NCI-H1048 (cell line): ENCODE measurements at regions not wholly inside any gene's neighbourhood (a gene's known extent, or its start where the extent isn't known, plus 50 kb on each side); places are given as distances from the start of the nearest gene placed in this dataset.

Experiments
- DNase-seq: peaks from one replicate; lab custom pipeline; 2025; lab: John Stamatoyannopoulos, UW

DNA sequence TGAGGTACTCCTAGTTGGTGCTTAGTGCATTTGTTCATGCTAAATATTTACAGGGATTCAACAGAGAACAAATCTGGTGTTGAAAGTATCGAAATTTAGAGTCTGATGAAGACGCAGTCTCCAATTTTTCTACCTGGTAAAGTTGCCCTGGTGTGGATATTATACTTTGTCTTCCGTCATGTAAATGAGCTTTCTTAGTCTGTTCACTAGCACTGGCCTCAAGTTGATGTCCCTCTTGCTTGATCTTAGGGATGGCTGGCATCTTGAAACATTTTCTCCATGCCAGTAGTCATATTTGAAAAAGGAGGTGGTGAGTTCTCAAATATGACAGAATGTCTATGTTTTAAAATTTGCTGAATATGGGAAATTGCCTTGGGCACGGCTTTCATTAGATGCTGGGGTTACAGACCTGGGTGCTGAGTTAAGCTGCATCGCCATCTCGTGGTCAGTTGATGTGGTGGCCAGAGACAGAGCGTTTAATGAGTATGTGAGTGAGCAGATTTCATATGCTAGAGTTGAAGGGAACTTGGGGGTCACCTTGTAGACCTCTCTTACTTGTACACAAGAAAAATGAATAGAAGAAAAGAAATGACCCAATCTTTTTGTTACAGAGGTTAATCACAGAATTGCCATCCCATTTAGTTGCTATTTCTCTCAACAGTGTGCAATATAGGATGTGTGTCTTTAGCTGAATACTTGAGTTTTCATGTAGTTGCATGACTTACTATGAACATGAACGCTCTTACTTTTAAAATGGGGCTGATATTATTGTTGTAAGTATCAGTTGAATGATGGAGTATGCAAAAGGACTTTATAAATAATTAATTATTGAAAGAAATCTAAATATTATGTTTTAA lies 172.8 kb upstream of the DCN start:
- no peak for DNase-seq

DNA sequence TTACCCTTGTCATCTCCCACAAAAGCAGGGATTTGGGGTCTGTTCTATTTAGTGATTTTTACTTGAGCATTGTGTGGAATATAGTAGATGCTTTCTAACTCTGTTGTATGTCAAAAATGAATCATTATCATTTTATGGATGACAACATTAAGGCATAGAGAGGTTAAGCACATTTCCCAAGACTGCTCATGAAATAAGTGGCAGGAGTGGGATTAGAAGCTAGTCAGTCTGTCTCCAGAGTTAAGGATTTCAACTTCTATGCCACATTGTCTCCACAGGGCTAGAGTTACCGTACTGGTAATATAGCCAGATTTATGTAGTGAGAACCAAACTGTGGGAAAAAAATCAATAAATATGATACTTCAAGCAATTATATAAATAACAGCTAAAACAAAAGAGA lies 170.6 kb upstream of the DCN start:
- DNase-seq, result no peak

DNA sequence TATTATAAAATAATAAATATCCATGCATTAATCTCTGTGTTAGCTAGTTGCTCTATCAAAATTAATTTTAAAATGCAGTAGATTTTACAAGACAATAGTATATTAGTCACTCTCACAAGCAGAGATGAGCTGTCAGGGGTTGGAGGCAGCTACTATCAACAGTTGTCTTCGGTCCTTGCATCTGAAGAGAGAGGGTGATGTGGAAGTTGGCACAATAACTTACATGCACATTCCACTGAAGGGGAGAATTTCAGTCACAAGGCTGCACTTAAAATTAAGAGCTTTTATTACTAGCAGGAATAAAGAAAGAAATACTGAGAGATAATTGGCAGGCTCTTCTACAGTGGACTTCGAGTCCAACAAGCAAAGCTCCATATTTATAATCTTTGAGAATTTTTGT lies 166.9 kb upstream of the DCN start:
- no peak for DNase-seq

DNA sequence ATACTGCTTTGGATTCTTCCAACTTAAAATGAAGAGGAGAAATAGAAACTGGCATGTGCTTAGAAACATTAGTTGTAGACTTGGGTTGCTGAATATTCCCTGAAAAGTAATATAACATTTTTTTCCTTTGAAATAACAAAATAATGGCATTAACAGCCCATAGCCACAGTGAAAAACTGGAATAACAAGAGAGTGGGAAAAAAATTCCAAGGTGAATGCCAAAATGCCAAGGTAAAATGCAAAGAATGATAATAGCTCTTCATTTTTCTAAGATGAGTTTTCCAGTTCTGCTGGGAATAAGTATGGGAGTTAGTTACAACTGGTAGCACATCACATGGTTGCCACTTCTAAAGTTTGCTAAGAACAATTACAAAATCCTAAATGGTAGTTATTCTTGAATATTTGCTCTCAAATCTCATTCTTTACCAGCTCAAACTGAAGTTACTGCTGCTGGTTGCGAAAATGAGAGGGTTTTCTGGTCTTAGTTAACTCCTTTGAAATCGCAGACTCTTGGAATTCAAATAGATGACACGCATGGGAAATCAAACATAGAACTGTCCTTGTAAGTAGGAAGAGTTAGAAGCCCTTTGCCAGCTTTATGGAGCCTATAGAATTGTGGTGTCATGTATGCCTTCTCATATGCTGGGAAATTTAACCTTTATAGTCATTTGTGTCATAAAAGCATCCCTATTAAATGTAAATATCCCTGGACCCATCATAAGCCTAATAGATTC lies 165.0 kb upstream of the DCN start:
- no peak for DNase-seq

DNA sequence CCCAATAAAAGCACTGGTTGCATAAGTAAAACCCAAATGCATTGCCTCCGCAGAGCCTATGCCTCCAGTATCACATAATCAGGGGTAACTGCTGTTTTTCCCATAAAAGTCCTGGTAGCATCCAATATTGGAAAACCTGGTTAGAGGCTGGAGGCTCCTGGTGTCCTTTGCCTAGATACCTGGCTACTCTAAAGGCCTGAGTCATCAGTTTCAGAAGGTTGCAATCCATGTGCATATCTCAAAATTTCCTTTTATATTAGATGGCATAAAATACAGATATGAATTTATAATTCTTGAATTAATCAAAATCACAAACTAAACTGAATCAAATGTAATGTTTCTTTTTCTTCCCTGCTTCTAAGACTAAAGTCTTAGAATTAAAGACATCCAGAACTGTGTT lies 164.2 kb upstream of the DCN start:
- DNase-seq, result no peak

DNA sequence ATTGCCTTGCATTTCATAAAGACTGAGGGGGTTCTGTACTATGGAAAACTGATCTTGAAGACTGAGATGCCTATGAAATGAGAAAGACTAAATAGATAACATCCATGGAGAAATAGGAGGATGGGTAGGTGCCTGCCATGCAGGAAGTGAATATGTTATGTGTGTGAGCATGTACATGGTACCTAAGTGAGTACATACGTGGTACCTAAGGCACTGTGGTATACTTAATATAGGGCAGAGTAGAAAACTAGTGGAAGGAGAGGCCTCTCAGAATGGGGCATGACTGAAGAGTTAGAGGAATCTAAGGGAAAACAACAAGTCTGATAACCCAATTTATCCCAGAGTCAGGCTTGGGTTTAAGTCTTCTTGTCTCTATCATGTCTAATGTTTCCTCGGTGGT lies 161.8 kb upstream of the DCN start:
- no peak for DNase-seq

DNA sequence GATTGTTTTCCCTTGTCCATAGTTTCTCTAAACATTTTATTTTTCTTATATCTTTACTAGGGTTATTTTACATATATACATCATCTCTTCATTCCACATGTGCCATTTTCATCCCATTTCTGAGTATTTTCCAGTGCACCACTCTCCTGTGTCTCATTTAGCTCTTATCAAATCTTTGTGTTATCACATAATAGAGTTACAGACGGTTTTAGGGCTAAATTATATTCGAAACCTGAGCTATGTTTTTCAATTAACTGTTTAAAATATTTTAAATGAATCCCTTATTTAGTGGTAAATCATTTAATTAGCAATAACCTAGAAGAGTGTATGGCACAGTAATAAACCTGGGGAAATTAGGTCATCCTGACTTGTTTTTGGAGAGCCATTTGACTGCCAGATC lies 160.4 kb upstream of the DCN start:
- no peak for DNase-seq

DNA sequence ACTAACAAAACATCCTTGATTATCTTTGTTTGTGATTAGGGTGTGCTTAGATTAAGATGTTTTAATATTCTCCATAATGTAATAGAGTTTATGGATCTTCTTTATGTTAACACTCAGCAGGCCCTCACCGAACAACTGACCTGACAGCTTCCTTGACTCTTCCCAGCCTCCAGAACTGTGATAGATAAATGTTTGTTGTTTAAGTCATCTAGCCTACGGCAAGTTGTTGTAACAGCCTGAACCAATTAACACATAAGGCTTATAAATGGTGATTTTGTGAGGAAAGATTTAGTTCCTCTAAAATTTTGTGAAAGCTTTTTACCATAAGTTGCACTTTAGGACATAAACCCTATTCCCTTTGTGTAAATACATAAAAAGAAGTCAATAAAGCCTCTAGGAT lies 156.5 kb upstream of the DCN start:
- DNase-seq, result no peak

DNA sequence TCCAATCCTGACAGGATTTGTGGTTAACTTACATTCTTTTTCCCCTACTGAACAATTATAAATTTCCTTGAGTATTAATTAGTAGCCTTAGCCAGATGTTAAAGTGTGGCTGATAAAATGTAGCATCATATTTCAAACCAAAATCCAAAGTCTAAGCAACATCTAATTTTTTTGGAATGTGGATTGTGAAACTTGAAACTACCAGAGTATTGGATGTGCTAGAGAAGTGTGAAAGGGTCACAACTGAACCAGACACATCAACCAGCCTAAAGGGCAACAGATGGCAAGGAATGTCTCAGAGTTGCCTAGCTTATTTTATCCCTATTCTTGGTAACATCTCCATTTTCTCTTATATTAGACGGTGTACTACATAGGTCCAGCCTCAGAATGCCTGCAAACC lies 153.1 kb upstream of the DCN start:
- no peak for DNase-seq

DNA sequence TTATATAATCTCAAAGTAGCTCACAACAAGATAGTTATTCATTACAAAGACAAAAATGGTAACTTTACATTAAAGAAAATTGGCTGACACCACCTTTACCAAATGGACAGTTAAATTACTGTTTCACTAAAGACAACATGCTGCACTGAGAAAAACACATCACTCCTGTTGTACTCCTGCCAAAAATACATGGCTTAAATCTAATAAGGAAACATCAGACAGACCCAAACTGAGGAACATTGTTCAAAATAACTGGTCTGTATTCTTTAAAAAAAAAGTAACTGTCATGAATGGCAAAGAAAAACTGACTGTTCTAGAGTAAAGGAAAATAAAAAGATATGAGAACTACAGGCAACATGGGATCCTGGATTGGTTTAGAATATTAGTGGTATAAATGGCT lies 151.3 kb upstream of the DCN start:
- no peak for DNase-seq

DNA sequence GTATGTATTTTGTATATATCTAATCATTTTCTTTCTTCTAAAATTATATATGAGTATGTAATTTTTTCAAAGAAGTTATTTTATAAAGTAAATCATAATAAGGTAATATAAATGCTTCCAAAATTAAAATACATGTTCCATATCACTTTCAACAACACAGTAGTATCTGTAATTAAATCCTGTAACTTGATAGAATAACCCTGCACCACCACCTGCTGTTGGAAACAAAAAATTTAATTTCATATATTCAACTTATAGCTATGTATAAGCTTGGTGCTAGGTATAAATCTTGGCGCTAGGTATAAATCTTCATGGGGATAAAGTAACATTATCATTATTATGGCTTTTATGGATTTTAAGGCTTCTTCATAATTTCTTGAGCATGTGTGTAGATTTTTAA lies 149.7 kb upstream of the DCN start:
- no peak for DNase-seq

DNA sequence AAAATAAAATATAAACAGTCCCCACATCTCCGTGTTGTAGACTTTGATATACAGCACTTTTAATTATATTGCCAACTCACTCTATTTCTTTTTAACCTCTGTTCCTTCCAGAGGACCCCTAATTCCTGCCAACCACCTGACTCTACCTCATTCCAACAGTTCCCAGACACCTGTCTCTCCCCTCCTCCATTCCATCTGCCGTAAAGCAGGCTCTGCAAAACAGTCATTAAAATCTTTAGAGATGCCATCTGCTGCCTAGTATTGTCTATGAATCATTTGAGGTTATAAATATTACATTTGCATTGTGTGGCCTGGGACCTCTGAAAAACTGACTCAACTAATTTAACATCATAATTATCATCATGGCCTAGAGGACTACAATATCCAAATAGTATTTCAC lies 148.8 kb upstream of the DCN start:
- DNase-seq, result no peak

DNA sequence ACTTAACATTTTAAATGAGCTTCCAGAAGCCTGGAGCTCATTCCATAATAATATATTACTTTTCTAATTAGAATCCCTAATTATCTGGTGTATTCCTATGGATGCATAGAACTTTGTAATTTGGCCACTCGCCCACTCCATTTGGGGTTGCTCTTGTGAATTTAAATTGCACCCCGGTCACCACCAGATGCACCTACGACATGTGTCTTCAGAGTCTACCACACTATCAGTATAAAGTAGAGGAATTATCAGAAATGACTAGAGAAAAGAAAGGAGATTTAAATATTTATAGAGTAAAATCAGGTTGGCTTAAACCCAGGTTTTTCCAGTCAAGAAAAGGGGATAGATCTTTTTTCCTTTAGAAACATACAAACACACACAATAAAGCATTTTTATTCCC lies 145.8 kb upstream of the DCN start:
- no peak for DNase-seq

DNA sequence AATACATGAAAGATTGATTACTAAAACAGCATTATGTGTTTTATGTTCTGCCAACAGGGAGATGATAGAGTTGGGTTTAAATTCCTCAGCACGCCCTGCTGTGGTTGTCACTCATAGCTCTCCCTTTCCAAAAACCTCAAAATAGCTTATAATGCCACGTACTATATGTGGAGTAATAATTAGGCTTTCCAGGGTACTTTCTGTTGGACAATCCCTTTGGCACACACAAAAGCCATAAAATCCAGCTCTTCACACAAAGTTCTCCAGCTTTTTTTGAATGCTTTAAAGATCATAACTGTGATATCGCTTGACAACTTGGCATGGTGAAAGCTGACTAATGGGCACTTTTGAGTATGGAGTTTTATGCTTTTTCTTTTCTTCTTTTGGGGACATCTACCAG lies 145.3 kb upstream of the DCN start:
- DNase-seq, result no peak

DNA sequence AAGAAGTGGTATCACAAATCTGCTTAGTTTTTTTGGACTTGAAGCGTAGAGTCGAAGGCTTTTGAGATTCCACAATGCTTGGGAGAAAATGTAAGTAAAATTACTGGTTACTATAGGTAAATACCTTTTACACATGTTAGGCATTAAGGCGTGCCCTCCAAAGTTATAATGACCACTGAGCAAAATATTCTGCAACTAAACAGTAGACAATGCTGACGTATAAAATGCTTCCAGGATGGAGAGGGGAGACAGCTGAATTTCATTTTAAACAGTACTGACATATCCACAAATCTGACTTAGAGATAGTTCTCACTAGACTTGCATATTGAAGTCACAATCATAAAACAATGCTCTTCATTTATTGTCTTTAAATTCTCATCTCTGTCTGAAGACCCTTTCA lies 144.5 kb upstream of the DCN start:
- DNase-seq, result no peak

DNA sequence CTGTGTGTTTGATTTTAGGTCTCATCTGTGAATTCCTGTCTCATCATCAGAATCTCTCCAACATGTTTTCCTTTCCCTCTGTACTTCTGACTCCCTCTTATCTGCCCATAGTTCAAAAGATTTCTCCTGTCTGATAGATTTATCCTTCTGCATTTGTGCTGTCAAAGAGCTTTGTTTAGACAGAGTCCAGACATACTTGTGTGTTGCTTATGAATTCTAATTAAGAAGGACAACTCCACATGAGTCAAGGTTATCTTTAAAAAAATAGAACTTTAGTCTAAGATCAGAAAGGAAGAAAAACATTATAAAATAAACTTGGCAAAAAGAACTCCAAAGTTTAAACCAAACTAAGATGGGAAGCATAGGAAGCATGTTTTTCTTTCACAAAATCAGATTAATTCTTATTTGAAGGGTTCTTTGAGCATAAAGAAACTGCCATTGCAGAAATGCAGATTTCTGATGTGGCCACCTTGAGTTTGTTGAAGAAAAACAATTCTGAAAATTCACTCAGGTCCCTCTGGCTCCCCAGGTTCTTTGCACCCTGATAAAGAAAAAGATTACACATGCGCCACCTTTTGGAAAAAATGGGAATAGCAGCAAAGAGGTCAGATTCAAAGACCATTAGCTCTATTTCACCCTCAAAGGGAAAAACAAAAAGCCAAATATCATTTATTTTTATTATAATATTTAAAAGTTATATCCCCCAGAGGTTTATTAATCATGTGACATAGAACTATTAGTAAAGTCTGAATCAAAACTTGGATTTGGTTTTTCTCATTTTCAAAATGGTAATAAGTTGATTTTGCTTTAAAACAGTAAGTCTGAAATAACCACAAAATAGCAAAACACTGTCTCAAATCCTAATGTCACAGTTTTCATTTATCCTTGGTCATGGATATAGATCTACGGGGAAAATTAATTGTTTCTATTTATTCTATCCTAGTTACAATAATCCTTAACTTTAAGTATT lies 143.7 kb upstream of the DCN start:
- no peak for DNase-seq

DNA sequence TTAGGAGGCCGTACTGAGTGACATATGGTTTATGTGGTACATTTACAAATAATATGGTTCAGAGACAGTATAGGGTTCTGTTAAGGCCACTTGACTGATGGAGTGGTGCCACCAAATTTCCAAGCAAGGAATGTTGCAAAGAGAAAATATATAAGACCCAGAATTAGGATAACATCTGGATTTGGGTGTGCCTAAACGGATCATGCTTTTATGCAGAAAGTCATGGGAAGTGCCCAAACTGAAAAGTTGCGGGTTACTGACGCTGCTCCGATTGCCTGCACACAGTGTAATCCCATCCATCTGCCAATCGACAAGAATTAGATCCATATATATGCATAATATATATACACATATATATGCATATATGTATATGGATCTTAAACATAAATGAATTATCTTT lies 138.4 kb upstream of the DCN start:
- no peak for DNase-seq

DNA sequence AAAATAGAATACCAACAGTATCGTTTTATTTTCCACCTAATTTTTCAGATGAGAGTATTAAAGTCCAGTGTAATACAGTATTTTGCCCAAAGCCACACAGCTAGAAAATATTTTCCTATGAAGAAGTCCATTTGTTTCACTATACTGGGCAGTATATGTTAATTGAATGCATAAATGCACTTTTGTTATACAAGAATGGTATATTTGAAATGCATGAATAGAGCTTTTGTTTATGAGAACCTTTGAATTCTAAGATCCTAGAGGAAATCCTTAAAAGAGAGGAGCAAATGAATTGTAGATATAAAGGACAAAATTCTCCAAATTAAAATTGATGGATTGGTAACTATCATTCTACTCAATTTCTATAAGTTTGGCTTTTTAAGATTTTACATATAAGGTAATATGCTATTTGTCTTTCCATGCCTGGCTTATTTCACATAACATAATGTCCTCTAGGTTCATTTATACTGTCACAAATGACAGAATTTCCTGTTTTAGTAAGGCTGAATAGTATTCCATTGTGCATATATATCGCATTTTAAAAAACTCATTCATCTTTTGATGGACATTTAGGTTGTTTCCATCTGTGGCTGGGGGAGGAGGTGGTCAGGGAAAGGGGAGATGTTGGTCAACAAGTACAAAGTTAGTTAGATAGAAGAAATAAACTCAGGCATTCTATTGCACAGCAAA lies 136.6 kb upstream of the DCN start:
- no peak for DNase-seq

DNA sequence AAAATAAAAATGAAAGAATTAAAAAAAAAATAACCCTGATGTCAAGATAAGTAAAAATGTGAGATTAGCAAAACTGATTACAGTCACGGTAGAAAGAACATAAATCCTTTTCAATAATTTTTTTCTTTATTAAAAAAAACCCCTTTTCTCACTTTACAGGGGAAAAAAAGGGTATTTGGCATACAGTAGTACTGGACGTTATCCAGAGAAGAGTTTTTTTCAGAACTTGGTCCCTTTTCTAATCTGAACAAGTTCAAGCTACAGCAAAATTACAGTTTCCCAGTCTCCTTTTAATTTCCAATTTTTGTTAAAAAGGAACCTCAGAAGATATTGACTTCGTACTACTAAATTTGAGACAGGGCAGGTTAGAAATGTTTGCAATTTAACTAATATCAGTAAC lies 134.7 kb upstream of the DCN start:
- no peak for DNase-seq

DNA sequence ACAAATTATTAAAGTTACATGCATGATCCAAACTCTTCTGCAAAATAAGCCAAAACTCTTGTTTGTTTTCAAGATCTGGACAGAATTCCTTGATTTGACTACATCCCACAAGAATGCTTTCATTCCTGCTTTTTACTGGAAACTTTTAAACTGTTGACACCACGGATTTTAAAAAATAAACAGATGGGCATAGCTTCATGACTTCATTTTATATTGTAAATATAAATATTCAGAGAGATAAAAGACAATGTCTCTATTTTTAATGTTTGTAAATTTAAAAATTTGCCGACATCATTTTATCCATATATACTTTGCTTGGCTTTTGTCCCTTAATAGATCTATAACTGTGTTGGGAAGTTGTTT lies 134.3 kb upstream of the DCN start:
- no peak for DNase-seq

DNA sequence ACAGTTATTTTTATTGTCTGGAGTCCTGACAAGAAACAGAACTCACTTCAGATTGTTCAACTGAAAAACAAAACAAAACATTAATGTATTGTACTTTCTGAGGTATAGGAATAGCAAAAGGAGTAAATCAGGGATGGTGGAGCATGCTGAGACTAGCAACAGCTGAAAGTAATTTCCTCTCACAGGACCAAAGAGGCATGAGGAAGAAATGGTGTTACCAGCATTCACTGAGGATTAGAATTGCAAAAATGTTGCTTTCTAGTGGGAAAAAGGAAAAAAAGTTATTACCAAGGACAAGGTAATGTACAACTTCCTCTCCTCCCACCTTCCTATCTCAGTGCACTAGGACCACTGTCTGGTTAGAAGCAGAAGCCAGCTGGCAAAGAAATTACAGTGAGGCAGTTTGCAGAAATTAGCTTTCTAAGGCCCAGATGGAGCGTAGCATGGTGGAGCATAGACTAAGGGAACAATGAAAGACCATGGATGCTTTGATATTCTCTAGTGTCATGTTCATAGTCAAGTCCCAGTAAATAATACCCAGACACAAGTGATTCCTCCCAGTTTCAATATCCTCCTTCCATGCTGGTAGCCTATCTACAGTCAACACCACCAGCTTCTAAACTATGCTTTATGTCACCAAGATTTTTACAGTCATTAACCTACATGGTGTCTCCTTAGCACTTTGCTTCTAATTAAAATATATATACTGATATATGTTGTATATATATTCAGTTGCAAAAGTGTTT lies 133.7 kb upstream of the DCN start:
- DNase-seq, result no peak
